Endodermal cell (in vitro differentiated cells): ENCODE measurements at regions not wholly inside any gene's neighbourhood (a gene's known extent, or its start where the extent isn't known, plus 50 kb on each side); places are given as distances from the start of the nearest gene placed in this dataset.

ENCODE experiments used
- DNase-seq: peaks from one replicate; pipeline ENCODE4 v3.0.0-alpha.2; 2017
- H3K27ac ChIP-seq: 2 replicates; pipeline ENCODE4 v1.5.1; 2013; ENCODE audit warnings: mild to moderate bottlenecking, low read depth, low read length, moderate library complexity
- H3K27me3 ChIP-seq: 2 replicates; pipeline ENCODE4 v1.6.1; 2013; ENCODE audit warnings: mild to moderate bottlenecking, low read length, moderate library complexity; ENCODE audit not compliant: insufficient read depth, control insufficient read depth, poor library complexity, severe bottlenecking
- H3K36me3 ChIP-seq: 2 replicates; pipeline ENCODE4 v1.7.0; 2013; ENCODE audit warnings: mild to moderate bottlenecking, low read length, moderate library complexity; ENCODE audit not compliant: control insufficient read depth, insufficient read depth
- H3K4me1 ChIP-seq: one replicate; pipeline ENCODE4 v1.7.0; 2013; ENCODE audit warnings: low read length; ENCODE audit not compliant: control insufficient read depth, insufficient read depth
- H3K4me3 ChIP-seq: 2 replicates; pipeline ENCODE4 v1.5.1; 2013; ENCODE audit warnings: mild to moderate bottlenecking, low read length, moderate library complexity
- H3K9ac ChIP-seq: 2 replicates; pipeline ENCODE4 v1.6.1; 2013; ENCODE audit warnings: mild to moderate bottlenecking, low read length, moderate library complexity; ENCODE audit not compliant: poor library complexity, severe bottlenecking; ENCODE audit errors: extremely low read depth
- H3K9me3 ChIP-seq: 2 replicates; pipeline ENCODE4 v1.6.1; 2013; ENCODE audit warnings: mild to moderate bottlenecking, low read length, moderate library complexity; ENCODE audit not compliant: control insufficient read depth
- H3K27ac Mint-ChIP-seq: 2 replicates; pipeline ENCODE4 v1.8.0; 2020; ENCODE audit warnings: mixed read lengths
- H3K27me3 Mint-ChIP-seq: 2 replicates; pipeline ENCODE4 v1.8.0; 2021; ENCODE audit warnings: mild to moderate bottlenecking, mixed read lengths; ENCODE audit not compliant: insufficient read depth
- H3K36me3 Mint-ChIP-seq: 2 replicates; pipeline ENCODE4 v1.8.0; 2020; ENCODE audit warnings: low read depth, mixed read lengths
- H3K4me1 Mint-ChIP-seq: 2 replicates; pipeline ENCODE4 v1.8.0; 2020; ENCODE audit warnings: mixed read lengths
- H3K4me3 Mint-ChIP-seq: 2 replicates; pipeline ENCODE4 v1.8.0; 2020; ENCODE audit warnings: mild to moderate bottlenecking, moderate library complexity, mixed read lengths
- H3K9me3 Mint-ChIP-seq: 2 replicates; pipeline ENCODE4 v1.8.0; 2020; ENCODE audit warnings: mild to moderate bottlenecking, mixed read lengths
- CTCF ChIP-seq: fragments of 200-600 bp; sonication (generic); conservative IDR thresholded peaks from 2 replicates; pipeline ENCODE4 v1.5.0; 2021; ENCODE audit warnings: antibody characterized with exemption, mild to moderate bottlenecking
- WGBS, 2 experiments: methylation state at CpG; one replicate each; pipeline versions ENCODE4 v1.1.5 to v1.1.7; 2013; ENCODE audit warnings: missing lambda C conversion rate in 2 of 2, mixed read lengths in 1 of 2; ENCODE audit not compliant: insufficient coverage in 1 of 2, insufficient read length in 1 of 2; 5-methylcytosine and 5-hydroxymethylcytosine counted together

- Mint-ChIP-seq H3K4me1 (peaks cover 13% of the 10 kb centered on the region), H3K27me3 (no peaks in the 10 kb centered on the region), H3K36me3 (no peaks in the 10 kb centered on the region), H3K9me3 (no peaks in the 10 kb centered on the region), H3K27ac (no peak overlapping the region), H3K4me3 (no peak overlapping the region)
- DNase-seq: no peak
- Histone ChIP-seq H3K9ac (no peak overlapping the region), H3K9me3 (no peaks in the 10 kb centered on the region), H3K36me3 (no peaks in the 10 kb centered on the region), H3K4me1 (no peaks in the 10 kb centered on the region), H3K27me3 (no peaks in the 10 kb centered on the region), H3K27ac (no peak overlapping the region), H3K4me3 (no peak overlapping the region)
- TF ChIP-seq CTCF: no peak
- 92 to 100% methylated on average over 3 to 5 of the region's 5 CpGs for WGBS, 2 experiments
These were observed 83.6 kb upstream of the CAMK2D start for GRCh38 chr4:113845138-113845537.

- Mint-ChIP-seq H3K27ac (no peak overlapping the region), H3K4me1 (peaks cover 11% of the 10 kb centered on the region), H3K4me3 (no peak overlapping the region), H3K36me3 (no peaks in the 10 kb centered on the region), H3K27me3 (no peaks in the 10 kb centered on the region), H3K9me3 (no peaks in the 10 kb centered on the region)
- no peaks in the 10 kb centered on the region for H3K9me3 ChIP-seq
- H3K9ac ChIP-seq: no peak overlapping the region
- no peak overlapping the region for H3K27ac ChIP-seq
- no peak overlapping the region for H3K4me3 ChIP-seq
- H3K36me3 ChIP-seq: no peaks in the 10 kb centered on the region
- H3K4me1 ChIP-seq: no peaks in the 10 kb centered on the region
- no peak for TF ChIP-seq CTCF
- DNase-seq: no peak
- H3K27me3 ChIP-seq: no peaks in the 10 kb centered on the region
- WGBS, 2 experiments: 86% methylated on average over 2 of the region's 2 CpGs; no CpG with 5 or more reads in 1 of the 2 experiments
These were observed 82.8 kb upstream of the CAMK2D start for GRCh38 chr4:113844369-113844768.

- Histone ChIP-seq H3K9ac (no peak overlapping the region), H3K4me3 (no peak overlapping the region), H3K36me3 (no peaks in the 10 kb centered on the region), H3K9me3 (no peaks in the 10 kb centered on the region), H3K27ac (no peak overlapping the region), H3K27me3 (no peaks in the 10 kb centered on the region), H3K4me1 (no peaks in the 10 kb centered on the region)
- H3K4me1 Mint-ChIP-seq: peaks cover 11% of the 10 kb centered on the region
- no peaks in the 10 kb centered on the region for H3K27me3 Mint-ChIP-seq
- no peak for DNase-seq
- no peaks in the 10 kb centered on the region for H3K36me3 Mint-ChIP-seq
- H3K27ac Mint-ChIP-seq: no peak overlapping the region
- TF ChIP-seq CTCF: no peak
- WGBS, 2 experiments: 86 to 100% methylated on average over 1 of the region's 2 CpGs
- no peaks in the 10 kb centered on the region for H3K9me3 Mint-ChIP-seq
- no peak overlapping the region for H3K4me3 Mint-ChIP-seq
These were observed 79.3 kb upstream of the CAMK2D start for GRCh38 chr4:113840861-113841260.
